K562 (cell line): ENCODE measurements at regions not wholly inside any gene's neighbourhood (a gene's known extent, or its start where the extent isn't known, plus 50 kb on each side); places are given as distances from the start of the nearest gene placed in this dataset.

Experiments
- ATAC-seq: fragments of 200-7000 bp; cut with Tn5 transposase; 3 replicates; pipeline ENCODE4 v1.9.1; 2020; ENCODE audit warnings: moderate library complexity
- BruUV-seq: library from RNA; stranded (reverse); fragments of 400-500 nt; replicated peaks from 2 replicates; lab custom pipeline; 2021; lab: Mats Ljungman, UMichigan
- CTCF ChIA-PET: fragments of 300-600 bp; formaldehyde crosslinking; extraction: SDS; loops from one replicate; lab custom pipeline; 2021; ENCODE audit warnings: low intra/inter-chr PET ratio; lab: Yijun Ruan, JAX
- POLR2A ChIA-PET: fragments of 300-600, 350-650 bp; sonication (Branson Sonifier 250); formaldehyde crosslinking; extraction: SDS; loops from one replicate; lab custom pipeline; 2021; ENCODE audit warnings: antibody characterized with exemption, inconsistent platforms; lab: Yijun Ruan, JAX
- DNase-seq, 4 experiments: peaks; one replicate each; pipeline versions ENCODE4 v3.0.0 to v3.0.0-alpha.2; 2011 to 2018; ENCODE audit warnings: low spot score in 3 of 4, mixed read lengths in 3 of 4; ENCODE audit errors: extremely low read depth in 1 of 4
- FAIRE-seq: peaks from 2 replicates; lab custom pipeline; 2011; peaks lifted over from hg19 to GRCh38; lab: Jason Lieb, UNC
- H2AFZ ChIP-seq: 2 replicates; pipeline ENCODE4 v1.6.0; 2011; ENCODE audit warnings: low read depth, low read length, control low read depth, inconsistent platforms
- H3K27ac ChIP-seq: fragments of 200-600 bp; 3 replicates; pipeline ENCODE4 v1.8.0; 2011; ENCODE audit warnings: low read depth, mild to moderate bottlenecking, control low read depth, inconsistent platforms, low read length, moderate library complexity, mixed read lengths; ENCODE audit errors: extremely low read depth
- H3K27me3 ChIP-seq, 2 experiments: fragments of 300-600 bp in 1 of 2; 2 replicates in 1 of 2; 3 replicates in 1 of 2; pipeline versions ENCODE4 v1.6.0 to v1.8.0; 2011; ENCODE audit warnings: inconsistent platforms in 2 of 2, low read length in 2 of 2, mild to moderate bottlenecking in 1 of 2, mixed read lengths in 1 of 2, moderate library complexity in 1 of 2; ENCODE audit not compliant: control insufficient read depth in 2 of 2, insufficient read depth in 2 of 2
- H3K36me3 ChIP-seq: fragments of 300-600 bp; 3 replicates; pipeline ENCODE4 v1.8.0; 2011; ENCODE audit warnings: mild to moderate bottlenecking, low read length, inconsistent platforms; ENCODE audit not compliant: control insufficient read depth, insufficient read depth
- H3K4me1 ChIP-seq, 2 experiments: fragments of 200-600 bp in 1 of 2; replicated peaks in 1 of 2; 2 replicates in 1 of 2; 3 replicates in 1 of 2; pipeline versions ENCODE4 v1.5.1 to v1.8.0; 2011; ENCODE audit warnings: inconsistent platforms in 2 of 2, low read length in 2 of 2, mild to moderate bottlenecking in 1 of 2, mixed read lengths in 1 of 2, moderate library complexity in 1 of 2; ENCODE audit not compliant: control insufficient read depth in 2 of 2, insufficient read depth in 2 of 2
- H3K4me2 ChIP-seq: 2 replicates; pipeline ENCODE4 v1.6.1; 2011; ENCODE audit warnings: low read length, control low read depth, inconsistent platforms, mixed read lengths; ENCODE audit not compliant: insufficient read depth
- H3K4me3 ChIP-seq: fragments of 200-600 bp; sonication (generic), shearing (Covaris generic); 2 replicates; pipeline ENCODE4 v1.5.1; 2016; ENCODE audit warnings: control low read depth, inconsistent platforms
- H3K79me2 ChIP-seq: fragments of 200-600 bp; 3 replicates; pipeline ENCODE4 v1.8.0; 2011; ENCODE audit warnings: low read length, inconsistent platforms; ENCODE audit not compliant: control insufficient read depth, insufficient read depth
- H3K9ac ChIP-seq, 2 experiments: 2 replicates each; pipeline versions ENCODE4 v1.6.0 to v1.6.1; 2011; ENCODE audit warnings: low read depth in 2 of 2, low read length in 2 of 2, control low read depth in 1 of 2, inconsistent platforms in 1 of 2, mild to moderate bottlenecking in 1 of 2, mixed read lengths in 1 of 2; ENCODE audit not compliant: insufficient read depth in 1 of 2
- H3K9me1 ChIP-seq: one replicate; pipeline ENCODE4 v1.6.0; 2011; ENCODE audit warnings: inconsistent platforms, mild to moderate bottlenecking, low read length, moderate library complexity; ENCODE audit not compliant: control insufficient read depth, insufficient read depth
- H3K9me3 ChIP-seq: replicated peaks from 2 replicates; pipeline ENCODE4 v1.5.1; 2011; ENCODE audit warnings: low read depth, low read length, inconsistent platforms; ENCODE audit not compliant: control insufficient read depth, insufficient read depth
- H4K20me1 ChIP-seq: replicated peaks from 2 replicates; pipeline ENCODE4 v1.6.1; 2011; ENCODE audit warnings: low read length, inconsistent platforms, mixed read lengths; ENCODE audit not compliant: control insufficient read depth, insufficient read depth
- CHD7 ChIP-seq: fragments of 200-600 bp; sonication (generic); IDR thresholded peaks from one replicate; pipeline ENCODE4 v1.6.1; 2012; ENCODE audit warnings: mild to moderate bottlenecking, low read depth, low read length, inconsistent platforms
- DNMT1 ChIP-seq: fragments of 450-650 bp; IDR thresholded peaks from 2 replicates; pipeline ENCODE4 v1.6.1; 2016; ENCODE audit warnings: antibody characterized with exemption, mild to moderate bottlenecking
- EZH2 ChIP-seq: IDR thresholded peaks from 2 replicates; pipeline ENCODE4 v1.6.1; 2012; ENCODE audit warnings: low read depth, mild to moderate bottlenecking, inconsistent platforms, low read length, borderline replicate concordance
- HCFC1 ChIP-seq: IDR thresholded peaks from 2 replicates; pipeline ENCODE4 v1.6.1; 2012; ENCODE audit warnings: low read depth, low read length, improper control_type of control experiment
- KHSRP ChIP-seq: fragments of 450-650 bp; IDR thresholded peaks from 2 replicates; pipeline ENCODE4 v1.6.1; 2017
- LEF1 ChIP-seq: fragments of 450-650 bp; IDR thresholded peaks from 2 replicates; pipeline ENCODE4 v1.6.1; 2016; ENCODE audit warnings: mild to moderate bottlenecking
- MCM3 ChIP-seq: fragments of 450-650 bp; IDR thresholded peaks from 2 replicates; pipeline ENCODE4 v1.6.1; 2016
- POLR3A ChIP-seq: IDR thresholded peaks from 2 replicates; pipeline ENCODE4 v1.6.1; 2011; ENCODE audit warnings: borderline replicate concordance, mild to moderate bottlenecking, moderate library complexity; ENCODE audit not compliant: insufficient read length, insufficient read depth; ENCODE audit errors: extremely low read depth
- SMAD4 ChIP-seq: fragments of 250-450 bp; sonication (Bioruptor Pico); conservative IDR thresholded peaks from 2 replicates; pipeline ENCODE4 v1.8.0; 2021; ENCODE audit warnings: inconsistent platforms, mild to moderate bottlenecking, moderate library complexity
- STAT5B ChIP-seq: fragments of 250-450 bp; sonication (Bioruptor Pico); IDR thresholded peaks from 2 replicates; pipeline ENCODE4 v1.8.0; 2021; ENCODE audit warnings: mild to moderate bottlenecking, inconsistent platforms
- TFAP4 ChIP-seq: sonication (generic); formaldehyde crosslinking; IDR thresholded peaks from 2 replicates; pipeline ENCODE4 v1.8.0; 2022; ENCODE audit warnings: missing genetic modification reagents, mild to moderate bottlenecking, moderate library complexity, borderline replicate concordance
- WGBS: fragments of 100-300 bp; shearing (Covaris generic); methylation state at CpG from one replicate; pipeline ENCODE4 v1.1.6; 2016; ENCODE audit warnings: low coverage, mixed read lengths; ENCODE audit not compliant: insufficient coverage; ENCODE audit errors: missing lambda C conversion rate; 5-methylcytosine and 5-hydroxymethylcytosine counted together
- in situ Hi-C: fragments of 300-500 bp; cut with MboI; formaldehyde crosslinking; loops from 4 replicates; pipeline ENCODE4 v1.15.0; 2018; ENCODE audit warnings: inconsistent platforms, mixed read lengths
- intact Hi-C: fragments of 100-400 bp; cut with micrococcal nuclease; formaldehyde crosslinking; loops from 2 replicates; pipeline ENCODE4 v1.14.2; 2022

- Histone ChIP-seq H3K27ac (no peak overlapping the region), H3K9ac (no peak overlapping the region), H3K9me1 (no peaks in the 10 kb centered on the region), H4K20me1 (no peaks in the 10 kb centered on the region), H3K27me3 (no peaks in the 10 kb centered on the region), H3K4me1 (no peaks in the 10 kb centered on the region), H2AFZ (no peak overlapping the region), H3K4me3 (no peak overlapping the region), H3K79me2 (no peaks in the 10 kb centered on the region), H3K36me3 (no peaks in the 10 kb centered on the region), H3K4me2 (no peak overlapping the region), H3K9me3 (no peaks in the 10 kb centered on the region)
- in situ Hi-C loops (no loop called here), intact Hi-C loops (no loop called here)
- POLR2A ChIA-PET, result no interaction called here
- FAIRE-seq, result no peak
- DNase-seq, result no peak
- ATAC-seq, result no peak
- no TSS peak for BruUV-seq
- CTCF ChIA-PET, result no interaction called here
- 6% methylated on average over 1 of the region's 1 CpG for WGBS
- TF ChIP-seq HCFC1 (no peak), DNMT1 (no peak), EZH2 (no peak), TFAP4 (no peak), KHSRP (no peak), STAT5B (CRISPR knock-in tag) (no peak), MCM3 (no peak), SMAD4 (CRISPR knock-in tag) (no peak), POLR3A (no peak), CHD7 (no peak), LEF1 (no peak)
These were observed 207.3 kb upstream of the DCAF8L1 start for GRCh38 chrX:28188526-28188925.
